GM12878 (cell line): ENCODE measurements at regions not wholly inside any gene's neighbourhood (a gene's known extent, or its start where the extent isn't known, plus 50 kb on each side); places are given as distances from the start of the nearest gene placed in this dataset.

Source experiments
- ATAC-seq: fragments of 200-7000 bp; cut with Tn5 transposase; 3 replicates; pipeline ENCODE4 v1.9.1; 2020; ENCODE audit warnings: mild to moderate bottlenecking, moderate library complexity
- BruUV-seq: library from RNA; stranded (reverse); fragments of 400-500 nt; replicated peaks from 2 replicates; lab custom pipeline; 2021; lab: Mats Ljungman, UMichigan
- CTCF ChIA-PET: fragments of 300-600 bp; sonication (Branson Sonifier 250); formaldehyde crosslinking; extraction: SDS; loops from one replicate; lab custom pipeline; 2021; ENCODE audit warnings: inconsistent platforms; lab: Yijun Ruan, JAX
- POLR2A ChIA-PET: fragments of 350-600 bp; formaldehyde crosslinking; extraction: SDS; loops from one replicate; lab custom pipeline; 2021; ENCODE audit warnings: inconsistent platforms; lab: Charles Lee
- RAD21 ChIA-PET: fragments of 300-600 bp; sonication (Branson Sonifier 250); formaldehyde crosslinking; loops from one replicate; lab custom pipeline; 2023; ENCODE audit warnings: antibody characterized with exemption; ENCODE audit not compliant: unreplicated experiment; lab: Charles Lee
- SMC1A ChIA-PET: fragments of 300-600 bp; sonication (Branson Sonifier 250); formaldehyde crosslinking; loops from one replicate; lab custom pipeline; 2023; ENCODE audit not compliant: unreplicated experiment, uncharacterized antibody; lab: Charles Lee
- DNase-seq: peaks from one replicate; pipeline ENCODE4 v3.0.0-alpha.2; 2011; ENCODE audit warnings: low read depth, low spot score
- FAIRE-seq: peaks from 3 replicates; lab custom pipeline; 2011; peaks lifted over from hg19 to GRCh38; lab: Jason Lieb, UNC
- H2AFZ ChIP-seq: 2 replicates; pipeline ENCODE4 v1.6.0; 2011; ENCODE audit warnings: low read depth, low read length, control low read depth; ENCODE audit not compliant: control insufficient read depth
- H3K27ac ChIP-seq: 2 replicates; pipeline ENCODE4 v1.5.1; 2011; ENCODE audit warnings: control low read depth; ENCODE audit not compliant: control insufficient read depth, insufficient read depth
- H3K27me3 ChIP-seq, 2 experiments: replicated peaks in 1 of 2; 2 replicates each; pipeline versions ENCODE4 v1.6.0 to v1.6.1; 2011; ENCODE audit warnings: low read length in 1 of 2; ENCODE audit not compliant: control insufficient read depth in 2 of 2, insufficient read depth in 2 of 2
- H3K36me3 ChIP-seq, 2 experiments: 2 replicates each; pipeline ENCODE4 v1.5.1; 2011; ENCODE audit warnings: low read length in 1 of 2; ENCODE audit not compliant: control insufficient read depth in 2 of 2, insufficient read depth in 2 of 2
- H3K4me1 ChIP-seq: 2 replicates; pipeline ENCODE4 v1.6.1; 2011; ENCODE audit warnings: mild to moderate bottlenecking, low read length, moderate library complexity, mixed read lengths; ENCODE audit not compliant: control insufficient read depth, insufficient read depth
- H3K4me2 ChIP-seq: 2 replicates; pipeline ENCODE4 v1.6.0; 2011; ENCODE audit warnings: control low read depth; ENCODE audit not compliant: control insufficient read depth, insufficient read depth
- H3K4me3 ChIP-seq: fragments of 200-600 bp; sonication (generic); 2 replicates; pipeline ENCODE4 v1.5.1; 2016
- H3K79me2 ChIP-seq: 2 replicates; pipeline ENCODE4 v1.6.0; 2011; ENCODE audit warnings: low read length; ENCODE audit not compliant: control insufficient read depth, insufficient read depth
- H3K9ac ChIP-seq: 2 replicates; pipeline ENCODE4 v1.8.0; 2011; ENCODE audit warnings: low read length, control low read depth, mixed read lengths; ENCODE audit not compliant: control insufficient read depth, insufficient read depth
- H3K9me3 ChIP-seq: replicated peaks from 3 replicates; pipeline ENCODE4 v1.5.1; 2011; ENCODE audit warnings: mild to moderate bottlenecking, low read length; ENCODE audit not compliant: control insufficient read depth, insufficient read depth
- H4K20me1 ChIP-seq: 2 replicates; pipeline ENCODE4 v1.6.0; 2011; ENCODE audit not compliant: control insufficient read depth, insufficient read depth
- CEBPZ ChIP-seq: fragments of 150-350 bp; IDR thresholded peaks from 2 replicates; pipeline ENCODE4 v1.6.1; 2016; ENCODE audit warnings: low read depth, low read length
- CTCF ChIP-seq, 3 experiments: IDR thresholded peaks in 2 of 3; conservative IDR thresholded peaks in 1 of 3; 2 replicates each; pipeline ENCODE4 v1.5.1; 2011; ENCODE audit warnings: low read depth in 3 of 3, low read length in 3 of 3, mild to moderate bottlenecking in 3 of 3, control low read depth in 2 of 3, moderate library complexity in 2 of 3, inconsistent platforms in 1 of 3, mixed read lengths in 1 of 3; ENCODE audit not compliant: control insufficient read depth in 2 of 3, insufficient read depth in 1 of 3; ENCODE audit errors: extremely low read depth in 1 of 3
- HDGF ChIP-seq: fragments of 450-650 bp; IDR thresholded peaks from 2 replicates; pipeline ENCODE4 v1.6.1; 2016; ENCODE audit warnings: antibody characterized with exemption
- KAT2A ChIP-seq: conservative IDR thresholded peaks from 2 replicates; pipeline ENCODE4 v1.6.1; 2011; ENCODE audit warnings: low read depth, low read length; ENCODE audit not compliant: control insufficient read depth
- MYB ChIP-seq: fragments of 150-350 bp; IDR thresholded peaks from 2 replicates; pipeline ENCODE4 v1.6.1; 2014; ENCODE audit warnings: mild to moderate bottlenecking, low read depth, low read length, borderline replicate concordance
- POU2F2 ChIP-seq: IDR thresholded peaks from 3 replicates; pipeline ENCODE4 v1.6.1; 2011; ENCODE audit warnings: low read depth, mild to moderate bottlenecking, low read length, borderline replicate concordance
- PRDM15 ChIP-seq: fragments of 450-650 bp; formaldehyde crosslinking; IDR thresholded peaks from 2 replicates; pipeline ENCODE4 v1.4.0; 2020; ENCODE audit warnings: mild to moderate bottlenecking, moderate library complexity
- RAD21 ChIP-seq: IDR thresholded peaks from 2 replicates; pipeline ENCODE4 v1.6.1; 2011; ENCODE audit warnings: mild to moderate bottlenecking, low read depth, low read length, moderate library complexity; ENCODE audit not compliant: insufficient read depth
- SMC3 ChIP-seq: IDR thresholded peaks from 2 replicates; pipeline ENCODE4 v1.6.1; 2011; ENCODE audit warnings: low read length, improper control_type of control experiment, borderline replicate concordance
- STAT1 ChIP-seq: fragments of 450-650 bp; conservative IDR thresholded peaks from 2 replicates; pipeline ENCODE4 v1.6.1; 2014; ENCODE audit warnings: antibody characterized with exemption, mild to moderate bottlenecking
- ZBED1 ChIP-seq: IDR thresholded peaks from 2 replicates; pipeline ENCODE4 v1.6.1; 2016; ENCODE audit warnings: borderline replicate concordance
- WGBS: methylation state at CpG from one replicate; pipeline ENCODE4 v1.1.6; 2016; ENCODE audit warnings: low lambda C conversion rate; ENCODE audit not compliant: insufficient replicate concordance, insufficient coverage; ENCODE audit errors: missing lambda C conversion rate; 5-methylcytosine and 5-hydroxymethylcytosine counted together
- in situ Hi-C: fragments of 300-500 bp; cut with MboI; formaldehyde crosslinking; loops from 9 replicates; pipeline ENCODE4 v1.14.3; 2018; ENCODE audit warnings: mixed read lengths
- intact Hi-C: fragments of 100-400 bp; cut with micrococcal nuclease; formaldehyde crosslinking; loops from one replicate; pipeline ENCODE4 v1.14.2; 2022; ENCODE audit not compliant: unreplicated experiment

GRCh38 chr2:228321015-228321414 lies 139.5 kb upstream of the SPHKAP start (continued):
- no peak for TF ChIP-seq CEBPZ
- TF ChIP-seq ZBED1: no peak
- no peak for TF ChIP-seq HDGF
- no peak for TF ChIP-seq PRDM15 (CRISPR knock-in tag)

GRCh38 chr2:228318218-228318617 lies 136.7 kb upstream of the SPHKAP start:
- Histone ChIP-seq H3K4me2 (no peak overlapping the region), H3K27ac (no peak overlapping the region), H2AFZ (no peak overlapping the region), H3K4me1 (no peaks in the 10 kb centered on the region), H3K36me3 (no peaks in the 10 kb centered on the region), H4K20me1 (no peaks in the 10 kb centered on the region), H3K4me3 (no peak overlapping the region), H3K79me2 (no peaks in the 10 kb centered on the region), H3K27me3 (no peaks in the 10 kb centered on the region), H3K9me3 (no peaks in the 10 kb centered on the region), H3K9ac (no peak overlapping the region)
- ATAC-seq (peak; percentile 88), FAIRE-seq (no peak), DNase-seq (no peak)
- RAD21 ChIA-PET: no interaction called here
- CTCF ChIA-PET: no interaction called here
- intact Hi-C loops (loop anchor here (1.0 kb wide), 1 partner anchor 340 kb away; no protein-coding TSS in a partner anchor), in situ Hi-C loops (no loop called here)
- SMC1A ChIA-PET: no interaction called here
- POLR2A ChIA-PET: no interaction called here
- 7% methylated on average over 1 of the region's 1 CpG for WGBS
- no TSS peak for BruUV-seq
- no peak for TF ChIP-seq STAT1
- TF ChIP-seq SMC3: peak; percentile 55; the same call in 1 of the 2 replicates
- TF ChIP-seq CTCF (IDR thresholded peaks at IDR 0.05 in 2 of 3, conservative IDR thresholded peaks at IDR 0.05 in 1 of 3; ENCODE audit: control insufficient read depth in 2 of 3, extremely low read depth in 1 of 3, insufficient read depth in 1 of 3, low read depth in 3 of 3, low read length in 3 of 3): peak; percentile 36 to 48 (median 45); a peak in 4 of 6 replicates
- no peak for TF ChIP-seq KAT2A
- no peak for TF ChIP-seq POU2F2
- TF ChIP-seq RAD21: peak; percentile 23; the same call in 1 of the 2 replicates
- no peak for TF ChIP-seq MYB
